ENCODE measurements at regions not wholly inside any gene's neighbourhood (a gene's known extent, or its start where the extent isn't known, plus 50 kb on each side); places are given as distances from the start of the nearest gene placed in this dataset.

DNA sequence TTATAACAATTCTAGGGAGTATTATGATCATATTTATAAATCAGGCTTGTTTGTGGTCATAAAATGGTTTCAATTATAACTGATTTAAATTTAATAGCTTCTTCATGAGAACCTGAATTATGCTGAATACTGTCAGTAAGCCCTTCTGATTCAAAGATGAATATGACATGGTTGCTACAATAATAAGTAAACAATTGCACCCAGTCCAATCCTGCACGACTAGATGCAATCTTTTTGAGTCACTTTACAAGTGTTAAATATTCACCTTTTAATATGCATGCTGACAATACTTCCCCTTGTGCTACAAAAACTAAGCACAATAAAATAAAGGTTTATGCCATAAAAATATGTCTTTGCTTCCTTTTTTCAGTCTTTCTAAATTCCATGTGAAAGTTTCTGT is 325.2 kb downstream of the KCNJ3 start:
- Mint-ChIP-seq H3K36me3 (ENCODE audit: low read depth, unreplicated experiment) (no peaks in the 10 kb centered on the region), H3K4me1 (ENCODE audit: unreplicated experiment) (no peaks in the 10 kb centered on the region), H3K4me3 (ENCODE audit: unreplicated experiment) (no peak overlapping the region), H3K27me3 (ENCODE audit: unreplicated experiment) (no peaks in the 10 kb centered on the region), H3K27ac (ENCODE audit: unreplicated experiment) (no peak overlapping the region), H3K9me3 (ENCODE audit: unreplicated experiment) (no peaks in the 10 kb centered on the region)
- TF ChIP-seq, protein P1, sequence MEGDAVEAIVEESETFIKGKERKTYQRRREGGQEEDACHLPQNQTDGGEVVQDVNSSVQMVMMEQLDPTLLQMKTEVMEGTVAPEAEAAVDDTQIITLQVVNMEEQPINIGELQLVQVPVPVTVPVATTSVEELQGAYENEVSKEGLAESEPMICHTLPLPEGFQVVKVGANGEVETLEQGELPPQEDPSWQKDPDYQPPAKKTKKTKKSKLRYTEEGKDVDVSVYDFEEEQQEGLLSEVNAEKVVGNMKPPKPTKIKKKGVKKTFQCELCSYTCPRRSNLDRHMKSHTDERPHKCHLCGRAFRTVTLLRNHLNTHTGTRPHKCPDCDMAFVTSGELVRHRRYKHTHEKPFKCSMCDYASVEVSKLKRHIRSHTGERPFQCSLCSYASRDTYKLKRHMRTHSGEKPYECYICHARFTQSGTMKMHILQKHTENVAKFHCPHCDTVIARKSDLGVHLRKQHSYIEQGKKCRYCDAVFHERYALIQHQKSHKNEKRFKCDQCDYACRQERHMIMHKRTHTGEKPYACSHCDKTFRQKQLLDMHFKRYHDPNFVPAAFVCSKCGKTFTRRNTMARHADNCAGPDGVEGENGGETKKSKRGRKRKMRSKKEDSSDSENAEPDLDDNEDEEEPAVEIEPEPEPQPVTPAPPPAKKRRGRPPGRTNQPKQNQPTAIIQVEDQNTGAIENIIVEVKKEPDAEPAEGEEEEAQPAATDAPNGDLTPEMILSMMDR (IDR thresholded peaks at IDR 0.05; ENCODE audit: unreplicated experiment), result no peak
- DNase-seq (ENCODE audit: low spot score), result no peak

GRCh38 chr2:155022531-155022930 is 324.0 kb downstream of the KCNJ3 start:
- TF ChIP-seq, protein P1 (IDR thresholded peaks at IDR 0.05; ENCODE audit: unreplicated experiment), result no peak
- H3K9me3 Mint-ChIP-seq (ENCODE audit: unreplicated experiment), result no peaks in the 10 kb centered on the region
- no peak overlapping the region for H3K4me3 Mint-ChIP-seq (ENCODE audit: unreplicated experiment)
- DNase-seq (ENCODE audit: low spot score), result no peak
- H3K4me1 Mint-ChIP-seq (ENCODE audit: unreplicated experiment), result no peaks in the 10 kb centered on the region
- H3K27me3 Mint-ChIP-seq (ENCODE audit: unreplicated experiment), result no peaks in the 10 kb centered on the region
- no peaks in the 10 kb centered on the region for H3K36me3 Mint-ChIP-seq (ENCODE audit: low read depth, unreplicated experiment)
- H3K27ac Mint-ChIP-seq (ENCODE audit: unreplicated experiment), result no peak overlapping the region

DNA sequence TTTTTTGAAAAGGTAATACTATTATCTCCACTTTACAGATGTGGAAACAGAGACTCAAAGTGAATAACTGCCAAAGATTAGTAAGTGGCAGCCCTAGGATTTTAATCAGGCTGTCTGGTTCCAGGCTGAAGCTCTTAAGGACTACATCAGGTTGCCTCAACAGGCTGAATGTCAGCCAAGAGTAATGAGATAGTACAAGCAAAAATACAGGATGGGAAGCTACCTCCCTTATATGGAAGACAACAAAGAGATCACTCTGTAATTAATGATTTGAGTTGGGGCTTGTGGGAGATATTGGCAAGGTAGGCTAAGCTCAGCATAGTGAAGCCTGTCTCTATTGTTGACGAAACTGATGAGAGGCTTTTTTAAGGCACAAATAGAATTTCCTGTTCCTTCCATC is 323.1 kb downstream of the KCNJ3 start:
- H3K9me3 Mint-ChIP-seq (ENCODE audit: unreplicated experiment), result no peaks in the 10 kb centered on the region
- H3K4me1 Mint-ChIP-seq (ENCODE audit: unreplicated experiment), result no peaks in the 10 kb centered on the region
- no peaks in the 10 kb centered on the region for H3K27me3 Mint-ChIP-seq (ENCODE audit: unreplicated experiment)
- no peak for DNase-seq (ENCODE audit: low spot score)
- H3K4me3 Mint-ChIP-seq (ENCODE audit: unreplicated experiment), result no peak overlapping the region
- no peak overlapping the region for H3K27ac Mint-ChIP-seq (ENCODE audit: unreplicated experiment)
- H3K36me3 Mint-ChIP-seq (ENCODE audit: low read depth, unreplicated experiment), result no peaks in the 10 kb centered on the region
- TF ChIP-seq, protein P1 (IDR thresholded peaks at IDR 0.05; ENCODE audit: unreplicated experiment), result no peak

DNA sequence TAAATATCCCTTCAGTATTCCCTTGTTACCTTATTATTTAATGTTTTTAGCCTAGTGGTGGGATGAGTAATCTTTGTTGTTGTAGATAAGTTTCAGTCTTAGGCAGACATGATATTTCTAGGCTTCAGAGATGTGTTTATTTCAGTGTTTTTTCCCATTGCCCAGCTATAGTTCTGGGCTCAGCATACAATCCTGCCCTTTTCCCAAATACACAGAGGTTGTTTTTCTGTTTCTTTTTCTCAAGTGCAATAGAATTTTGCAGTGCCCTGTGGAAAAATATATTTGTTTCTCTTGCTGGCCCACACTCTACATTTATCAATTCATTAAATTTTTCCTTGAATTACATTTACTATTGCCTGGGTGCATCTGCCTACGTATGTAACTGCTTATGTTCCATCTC is 321.8 kb downstream of the KCNJ3 start:
- Mint-ChIP-seq H3K27ac (ENCODE audit: unreplicated experiment) (no peak overlapping the region), H3K9me3 (ENCODE audit: unreplicated experiment) (no peaks in the 10 kb centered on the region), H3K4me1 (ENCODE audit: unreplicated experiment) (no peaks in the 10 kb centered on the region), H3K27me3 (ENCODE audit: unreplicated experiment) (no peaks in the 10 kb centered on the region), H3K36me3 (ENCODE audit: low read depth, unreplicated experiment) (no peaks in the 10 kb centered on the region), H3K4me3 (ENCODE audit: unreplicated experiment) (no peak overlapping the region)
- TF ChIP-seq, protein P1 (IDR thresholded peaks at IDR 0.05; ENCODE audit: unreplicated experiment), result no peak
- no peak for DNase-seq (ENCODE audit: low spot score)

- no peaks in the 10 kb centered on the region for H3K9me3 Mint-ChIP-seq (ENCODE audit: unreplicated experiment)
- H3K4me3 Mint-ChIP-seq (ENCODE audit: unreplicated experiment), result no peak overlapping the region
- no peaks in the 10 kb centered on the region for H3K36me3 Mint-ChIP-seq (ENCODE audit: low read depth, unreplicated experiment)
- no peaks in the 10 kb centered on the region for H3K4me1 Mint-ChIP-seq (ENCODE audit: unreplicated experiment)
- H3K27ac Mint-ChIP-seq (ENCODE audit: unreplicated experiment), result no peak overlapping the region
- no peak for DNase-seq (ENCODE audit: low spot score)
- H3K27me3 Mint-ChIP-seq (ENCODE audit: unreplicated experiment), result no peaks in the 10 kb centered on the region
- TF ChIP-seq, protein P1 (IDR thresholded peaks at IDR 0.05; ENCODE audit: unreplicated experiment), result no peak
Observed at GRCh38 chr2:155010925-155011324, 312.4 kb downstream of the KCNJ3 start.
